HG03196 (cell line): ENCODE measurements at regions not wholly inside any gene's neighbourhood (a gene's known extent, or its start where the extent isn't known, plus 50 kb on each side); places are given as distances from the start of the nearest gene placed in this dataset.

Experiments used
- ATAC-seq: cut with Tn5 transposase; IDR thresholded peaks from one replicate; pipeline ENCODE4 v1.9.1; 2021; ENCODE audit not compliant: unreplicated experiment

- no peak for ATAC-seq
These were observed 112.8 kb downstream of the DSC3 start for GRCh38 chr18:30929718-30930117.

DNA sequence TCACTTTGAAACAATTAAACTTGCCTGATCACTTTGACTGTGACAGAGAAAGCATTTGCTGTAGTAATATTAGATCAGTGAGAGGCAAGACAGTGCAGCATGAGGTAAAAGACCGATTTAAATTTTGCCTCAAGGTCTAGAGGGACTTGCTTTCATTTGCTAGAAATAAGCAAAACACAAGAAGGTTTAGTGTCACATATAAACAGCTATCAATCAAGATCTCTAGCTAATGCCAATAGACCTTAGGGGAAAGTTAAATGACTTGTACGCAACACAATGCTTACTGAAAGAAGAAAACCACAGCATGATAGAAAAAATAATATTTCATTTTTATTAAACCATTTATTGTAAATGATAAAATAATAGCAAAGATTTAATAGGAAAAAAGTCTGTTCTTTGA lies 113.5 kb downstream of the DSC3 start:
- ATAC-seq = no peak

GRCh38 chr18:30927517-30928075 lies 114.9 kb downstream of the DSC3 start:
- no peak for ATAC-seq

- ATAC-seq = no peak
These were observed 115.5 kb downstream of the DSC3 start for GRCh38 chr18:30927042-30927441.

DNA sequence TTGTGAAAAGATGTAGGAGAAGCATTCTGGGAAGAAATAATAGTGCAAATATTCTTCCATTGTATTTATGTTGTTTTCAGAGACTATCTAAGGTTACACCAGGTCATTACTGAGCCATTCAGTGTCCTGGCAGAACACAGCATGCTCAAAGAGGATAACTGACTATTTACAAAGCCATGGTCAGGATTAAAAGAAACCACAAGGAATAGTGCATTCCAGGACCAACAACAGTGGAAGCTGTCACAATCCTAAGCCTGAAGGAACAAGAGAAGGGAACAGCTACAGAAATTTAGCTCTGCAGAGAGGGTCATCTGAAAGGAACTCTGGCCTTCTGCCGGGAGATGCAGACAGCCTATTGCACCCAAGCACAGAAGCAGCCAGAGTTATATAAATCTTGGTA lies 116.7 kb downstream of the DSC3 start:
- ATAC-seq = no peak

GRCh38 chr18:30920757-30921156 lies 121.8 kb downstream of the DSC3 start:
- no peak for ATAC-seq

DNA sequence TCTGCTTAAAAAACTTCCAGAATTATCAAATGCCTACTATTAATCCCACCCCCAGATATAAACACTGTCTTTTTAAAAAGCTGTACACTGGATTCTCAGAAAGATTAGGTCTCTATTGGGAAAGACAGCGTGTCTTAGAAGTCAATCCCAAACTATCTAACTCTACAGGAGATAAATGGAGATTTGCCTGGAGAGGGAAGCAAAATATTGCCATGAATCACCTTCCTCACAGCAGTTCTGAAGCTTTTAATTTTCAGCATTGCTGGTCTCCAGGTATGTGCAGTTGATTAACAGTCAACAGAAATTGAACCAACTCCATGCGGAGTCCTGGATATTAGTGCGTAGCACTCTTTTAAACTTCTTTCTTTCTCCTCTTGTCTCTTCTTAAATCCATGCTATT lies 122.2 kb downstream of the DSC3 start:
- no peak for ATAC-seq

GRCh38 chr18:30917651-30918050 lies 124.9 kb downstream of the DSC3 start:
- ATAC-seq = no peak

- ATAC-seq = no peak
These were observed 127.1 kb downstream of the DSC3 start for GRCh38 chr18:30915336-30915988.

DNA sequence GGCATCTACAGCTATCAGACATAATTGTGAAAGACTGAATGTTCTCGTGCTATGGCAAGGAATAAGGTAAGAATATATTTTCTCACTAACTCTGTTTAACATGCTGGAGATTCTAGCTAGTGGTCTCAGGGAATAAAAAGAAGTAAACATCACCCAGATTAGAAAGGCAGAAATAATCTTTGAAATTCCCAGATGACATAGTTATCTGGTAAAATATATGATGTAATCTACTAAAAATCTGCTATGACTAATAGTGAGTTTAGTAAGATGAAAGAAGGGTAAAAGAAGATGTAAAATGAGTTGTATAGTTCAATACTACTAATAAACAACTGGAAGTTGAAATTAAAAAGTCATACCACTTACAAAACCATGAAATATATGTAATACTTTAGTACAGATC lies 134.2 kb downstream of the DSC3 start:
- ATAC-seq = no peak

GRCh38 chr18:30903566-30903965 lies 139.0 kb downstream of the DSC3 start:
- ATAC-seq = no peak

DNA sequence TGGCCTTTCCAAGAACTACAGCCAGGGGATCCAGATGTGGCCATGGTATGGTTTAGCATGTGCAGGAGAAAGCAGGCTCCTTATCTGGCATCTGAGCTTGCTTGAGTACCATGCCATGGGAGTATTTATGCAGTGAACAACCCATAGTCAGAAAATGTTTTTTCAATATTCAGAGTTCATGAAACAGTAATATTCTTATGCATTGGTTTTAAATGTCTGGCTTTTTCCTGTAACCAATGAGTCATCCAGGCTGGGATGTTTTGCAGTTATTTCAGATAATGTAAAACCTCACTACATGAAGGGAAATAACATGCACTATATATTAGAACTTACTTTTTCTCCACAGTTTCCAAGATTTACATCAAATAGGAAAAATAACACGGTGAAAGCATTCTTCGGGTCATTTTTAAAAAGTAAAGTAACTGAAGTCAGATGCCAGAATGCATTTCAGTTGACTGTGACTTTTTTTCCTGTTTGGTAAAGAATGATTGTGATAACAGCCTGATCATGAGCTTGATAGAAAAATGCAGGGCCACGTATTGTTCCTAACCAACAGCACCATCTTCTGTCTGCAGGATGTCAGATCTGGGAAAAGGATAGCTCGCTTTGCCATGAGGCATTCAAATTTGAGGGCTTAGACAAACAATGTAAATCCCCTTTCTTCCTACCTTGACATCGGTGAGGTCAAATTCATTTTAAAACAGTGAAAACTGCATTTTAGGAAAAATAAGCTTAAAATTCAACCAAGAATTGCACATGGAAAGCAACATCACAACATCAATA lies 152.8 kb downstream of the DSC3 start:
- no peak for ATAC-seq

- ATAC-seq = no peak
These were observed 154.2 kb downstream of the DSC3 start for GRCh38 chr18:30888344-30888743.

GRCh38 chr18:30886998-30887397 lies 155.5 kb downstream of the DSC3 start:
- no peak for ATAC-seq

- no peak for ATAC-seq
These were observed 172.1 kb downstream of the DSC3 start for GRCh38 chr18:30870466-30870865.

GRCh38 chr18:30862900-30863299 lies 179.6 kb downstream of the DSC3 start:
- no peak for ATAC-seq

DNA sequence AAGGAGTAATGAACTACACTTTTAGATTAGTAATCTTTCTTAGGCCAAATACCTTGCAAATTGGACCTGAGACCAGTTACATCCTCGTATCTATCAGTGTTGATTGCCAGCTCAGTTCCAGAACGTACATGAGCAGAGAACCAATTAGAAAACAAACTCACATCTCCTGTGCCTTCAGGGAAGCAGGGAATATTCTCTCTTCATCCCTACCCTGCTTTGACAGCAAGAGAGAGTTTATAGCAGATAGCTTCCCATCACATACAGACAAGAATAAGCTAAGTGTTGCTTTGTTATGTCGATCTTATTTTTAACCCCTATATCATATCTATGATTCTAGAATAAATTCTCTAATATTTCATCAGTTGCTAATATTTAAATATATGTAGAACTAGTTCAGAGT lies 181.8 kb downstream of the DSC3 start:
- ATAC-seq = no peak

- ATAC-seq = no peak
These were observed 183.5 kb downstream of the DSC3 start for GRCh38 chr18:30859036-30859435.

- no peak for ATAC-seq
These were observed 184.0 kb downstream of the DSC3 start for GRCh38 chr18:30858560-30858959.

- ATAC-seq = no peak
These were observed 186.8 kb downstream of the DSC3 start for GRCh38 chr18:30855762-30856161.

GRCh38 chr18:30852980-30853379 lies 189.6 kb downstream of the DSC3 start:
- ATAC-seq = no peak

DNA sequence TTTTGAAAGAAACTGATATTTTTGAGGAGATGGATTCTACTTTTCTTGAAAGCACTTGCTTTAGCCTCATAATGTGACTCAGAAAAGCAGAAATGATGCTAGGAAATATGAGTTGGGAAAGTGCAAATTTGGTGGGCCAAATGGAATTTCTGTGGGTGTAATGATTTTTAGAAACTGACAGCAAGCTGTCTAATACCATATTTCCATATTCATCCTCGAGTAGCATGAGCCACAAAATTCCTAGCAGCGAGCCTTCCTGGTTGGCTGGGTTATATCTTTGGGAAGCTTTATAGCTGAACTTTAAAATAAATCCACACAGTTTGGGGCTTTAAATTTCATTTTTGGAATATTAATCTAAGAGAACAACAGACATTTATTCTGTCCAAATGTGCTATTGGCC lies 190.0 kb downstream of the DSC3 start:
- ATAC-seq = no peak
